Transverse colon (tissue), 3 donors: ENCODE measurements at regions not wholly inside any gene's neighbourhood (a gene's known extent, or its start where the extent isn't known, plus 50 kb on each side); places are given as distances from the start of the nearest gene placed in this dataset.

Experiments used
- CTCF ChIP-seq, 5 experiments: fragments of 200-600 bp in 3 of 5; fragments of 450-650 bp in 2 of 5; sonication (generic) in 3 of 5; IDR thresholded peaks; 1 replicate in 2 of 5; 2 replicates in 3 of 5; pipeline ENCODE4 v1.5.1; 2016 to 2017; ENCODE audit warnings: antibody characterized with exemption in 5 of 5, inconsistent platforms in 3 of 5, mild to moderate bottlenecking in 2 of 5, moderate library complexity in 1 of 5
- EP300 ChIP-seq: sonication (generic); formaldehyde crosslinking; IDR thresholded peaks from one replicate; pipeline ENCODE4 v1.6.1; 2017; ENCODE audit warnings: antibody characterized with exemption, low read depth
- POLR2A ChIP-seq: fragments of 450-650 bp; IDR thresholded peaks from one replicate; pipeline ENCODE4 v1.6.1; 2016; ENCODE audit warnings: antibody characterized with exemption, mild to moderate bottlenecking, moderate library complexity

GRCh38 chr3:137866933-137867332 is 102.8 kb downstream of the SOX14 start:
- no peak for TF ChIP-seq POLR2A
- TF ChIP-seq EP300: no peak
- no peak for TF ChIP-seq CTCF (IDR thresholded peaks at IDR 0.05)
